ENCODE measurements at regions not wholly inside any gene's neighbourhood (a gene's known extent, or its start where the extent isn't known, plus 50 kb on each side); places are given as distances from the start of the nearest gene placed in this dataset.

DNA sequence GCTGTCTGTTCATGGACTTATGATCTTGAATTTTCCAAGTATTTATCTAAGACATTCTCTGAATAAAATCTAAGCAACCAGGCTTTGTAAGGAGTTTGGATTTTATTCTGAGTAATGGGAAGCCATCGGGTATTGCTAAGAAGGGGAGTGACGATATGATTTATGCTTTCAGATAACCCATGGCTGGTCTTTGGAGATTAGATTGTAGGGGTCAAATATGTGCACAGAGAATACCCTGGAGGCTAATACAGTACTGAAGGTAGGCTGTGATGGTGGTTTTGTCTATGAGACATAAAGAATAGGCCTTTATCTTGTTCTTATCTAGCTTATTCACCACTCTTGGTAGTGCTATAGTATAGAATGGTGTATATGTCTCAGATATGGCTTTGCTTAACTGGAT lies 60.0 kb upstream of the C5orf46 start:
- TF ChIP-seq, protein P1, sequence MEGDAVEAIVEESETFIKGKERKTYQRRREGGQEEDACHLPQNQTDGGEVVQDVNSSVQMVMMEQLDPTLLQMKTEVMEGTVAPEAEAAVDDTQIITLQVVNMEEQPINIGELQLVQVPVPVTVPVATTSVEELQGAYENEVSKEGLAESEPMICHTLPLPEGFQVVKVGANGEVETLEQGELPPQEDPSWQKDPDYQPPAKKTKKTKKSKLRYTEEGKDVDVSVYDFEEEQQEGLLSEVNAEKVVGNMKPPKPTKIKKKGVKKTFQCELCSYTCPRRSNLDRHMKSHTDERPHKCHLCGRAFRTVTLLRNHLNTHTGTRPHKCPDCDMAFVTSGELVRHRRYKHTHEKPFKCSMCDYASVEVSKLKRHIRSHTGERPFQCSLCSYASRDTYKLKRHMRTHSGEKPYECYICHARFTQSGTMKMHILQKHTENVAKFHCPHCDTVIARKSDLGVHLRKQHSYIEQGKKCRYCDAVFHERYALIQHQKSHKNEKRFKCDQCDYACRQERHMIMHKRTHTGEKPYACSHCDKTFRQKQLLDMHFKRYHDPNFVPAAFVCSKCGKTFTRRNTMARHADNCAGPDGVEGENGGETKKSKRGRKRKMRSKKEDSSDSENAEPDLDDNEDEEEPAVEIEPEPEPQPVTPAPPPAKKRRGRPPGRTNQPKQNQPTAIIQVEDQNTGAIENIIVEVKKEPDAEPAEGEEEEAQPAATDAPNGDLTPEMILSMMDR (IDR thresholded peaks at IDR 0.05; ENCODE audit: insufficient read depth, missing control alignments), result no peak
- DNase-seq (ENCODE audit: insufficient read length, low spot score) (no peak), FAIRE-seq (no peak)

GRCh38 chr5:147965715-147966114 lies 59.4 kb upstream of the C5orf46 start:
- DNase-seq (ENCODE audit: insufficient read length, low spot score) (no peak), FAIRE-seq (no peak)
- TF ChIP-seq, protein P1 (IDR thresholded peaks at IDR 0.05; ENCODE audit: insufficient read depth, missing control alignments), result no peak

DNA sequence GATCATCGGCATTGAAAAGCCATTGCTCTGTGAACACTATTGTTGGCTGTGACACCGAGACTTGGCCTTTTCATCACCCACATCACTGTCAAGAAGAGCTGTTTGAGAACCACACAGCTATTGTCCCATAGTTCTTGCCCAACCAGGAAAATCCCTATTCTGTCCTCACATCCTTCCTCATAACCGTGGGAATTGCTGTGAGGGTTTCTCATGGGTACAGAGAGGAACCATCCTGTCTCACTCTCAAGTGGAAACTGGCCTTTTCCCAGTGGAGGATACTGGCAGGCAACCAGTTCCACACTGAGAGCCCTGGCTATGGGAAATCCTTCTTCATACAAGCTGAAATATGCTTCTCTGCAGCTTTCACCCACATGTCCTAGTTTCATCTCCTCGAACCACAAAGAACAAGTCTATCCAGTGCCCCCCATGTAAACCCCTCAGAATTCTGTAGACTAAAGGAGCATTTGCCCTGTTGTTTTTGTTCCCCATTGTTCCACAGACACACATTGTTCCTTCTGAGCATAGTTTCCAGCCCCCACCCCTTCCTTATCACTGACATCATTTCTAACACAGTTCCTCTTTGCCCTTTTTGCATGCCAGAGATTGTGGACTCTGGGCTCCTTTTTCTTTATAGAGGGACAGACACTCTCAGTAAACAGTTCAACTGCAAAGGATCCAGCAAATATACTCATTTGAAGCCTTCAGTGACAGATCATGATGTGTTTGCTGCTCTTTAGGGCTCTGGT lies 57.8 kb upstream of the C5orf46 start:
- DNase-seq (ENCODE audit: insufficient read length, low spot score), result no peak
- FAIRE-seq, result no peak
- TF ChIP-seq, protein P1 (IDR thresholded peaks at IDR 0.05; ENCODE audit: insufficient read depth, missing control alignments), result no peak

DNA sequence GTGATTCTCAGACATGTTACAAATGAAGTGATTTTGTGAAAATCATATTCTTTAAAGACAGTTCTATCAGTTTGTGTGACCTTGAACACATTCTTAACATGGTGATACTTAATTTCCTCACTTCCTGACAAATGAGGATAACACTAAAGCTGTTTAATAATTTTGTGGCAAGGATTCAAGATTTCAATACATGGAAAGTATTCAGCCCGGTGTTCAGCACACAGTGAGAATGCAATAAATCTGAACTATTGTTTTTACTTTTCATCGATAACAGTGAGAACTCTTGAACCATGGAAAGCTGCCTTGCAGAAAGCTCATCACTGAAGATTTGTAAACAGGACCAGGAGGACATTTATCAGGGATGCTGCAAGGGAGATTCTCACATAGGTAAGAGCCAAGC lies 57.1 kb upstream of the C5orf46 start:
- TF ChIP-seq, protein P1 (IDR thresholded peaks at IDR 0.05; ENCODE audit: insufficient read depth, missing control alignments), result no peak
- DNase-seq (ENCODE audit: insufficient read length, low spot score) (no peak), FAIRE-seq (no peak)

GRCh38 chr5:147961208-147961749 lies 54.9 kb upstream of the C5orf46 start:
- FAIRE-seq (no peak), DNase-seq (ENCODE audit: insufficient read length, low spot score) (no peak)
- TF ChIP-seq, protein P1 (IDR thresholded peaks at IDR 0.05; ENCODE audit: insufficient read depth, missing control alignments), result no peak

GRCh38 chr5:147957901-147958300 lies 51.6 kb upstream of the C5orf46 start:
- TF ChIP-seq, protein P1 (IDR thresholded peaks at IDR 0.05; ENCODE audit: insufficient read depth, missing control alignments), result no peak
- DNase-seq (ENCODE audit: insufficient read length, low spot score) (no peak), FAIRE-seq (no peak)

DNA sequence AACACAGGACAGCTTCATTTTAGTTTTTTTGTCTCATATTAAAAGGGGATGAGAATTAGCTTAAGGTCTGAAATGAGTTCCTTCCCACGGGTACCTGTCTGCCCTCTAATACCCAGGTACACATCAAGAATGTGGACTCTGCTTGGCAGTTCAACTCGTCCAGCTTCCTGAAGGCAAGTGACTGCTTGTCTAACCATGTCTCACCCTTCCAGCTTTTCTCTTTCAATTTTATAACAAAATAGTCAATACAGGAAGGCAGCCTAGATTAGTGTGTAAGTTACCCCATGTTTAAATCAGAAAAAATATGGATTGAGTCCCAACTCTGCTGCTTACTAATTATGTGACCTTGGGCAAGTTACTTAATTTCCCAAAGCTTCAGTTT lies 50.5 kb upstream of the C5orf46 start:
- DNase-seq (ENCODE audit: insufficient read length, low spot score) (no peak), FAIRE-seq (no peak)
- TF ChIP-seq, protein P1 (IDR thresholded peaks at IDR 0.05; ENCODE audit: insufficient read depth, missing control alignments), result no peak

Measured in D721Med (cell line).